Vagina (tissue), 2 donors: ENCODE measurements at regions not wholly inside any gene's neighbourhood (a gene's known extent, or its start where the extent isn't known, plus 50 kb on each side); places are given as distances from the start of the nearest gene placed in this dataset.
"Not testable (repeated sequence)": the region's sequence is repeated elsewhere in the genome, so short reads cannot be mapped to it uniquely, and the experiment has no call there.

Source experiments
- POLR2A ChIP-seq, 2 donors: fragments of 450-650 bp; IDR thresholded peaks; one replicate each; pipeline ENCODE4 v1.6.1; 2017; ENCODE audit warnings: antibody characterized with exemption in 2 of 2, mild to moderate bottlenecking in 2 of 2, moderate library complexity in 2 of 2
- POLR2AphosphoS5 ChIP-seq, 2 donors: sonication (generic); formaldehyde crosslinking; IDR thresholded peaks; one replicate each; pipeline ENCODE4 v1.9.0; 2017; ENCODE audit warnings: antibody characterized with exemption in 2 of 2, mild to moderate bottlenecking in 2 of 2, low read depth in 1 of 2; ENCODE audit not compliant: insufficient read depth in 1 of 2
- TF ChIP-seq, protein P1 (sequence below), 3 experiments: fragments of 450-650 bp in 2 of 3; fragments of 200-600 bp in 1 of 3; sonication (generic) in 1 of 3; IDR thresholded peaks; one replicate each; pipeline ENCODE4 v1.5.1; 2017 to 2019; ENCODE audit warnings: antibody characterized with exemption in 3 of 3, mild to moderate bottlenecking in 2 of 3, moderate library complexity in 2 of 3

- TF ChIP-seq POLR2A (IDR thresholded peaks at IDR 0.05); POLR2AphosphoS5 (IDR thresholded peaks at IDR 0.05; ENCODE audit: insufficient read depth in 1 of 2, low read depth in 1 of 2): not testable (repeated sequence)
- TF ChIP-seq, protein P1, sequence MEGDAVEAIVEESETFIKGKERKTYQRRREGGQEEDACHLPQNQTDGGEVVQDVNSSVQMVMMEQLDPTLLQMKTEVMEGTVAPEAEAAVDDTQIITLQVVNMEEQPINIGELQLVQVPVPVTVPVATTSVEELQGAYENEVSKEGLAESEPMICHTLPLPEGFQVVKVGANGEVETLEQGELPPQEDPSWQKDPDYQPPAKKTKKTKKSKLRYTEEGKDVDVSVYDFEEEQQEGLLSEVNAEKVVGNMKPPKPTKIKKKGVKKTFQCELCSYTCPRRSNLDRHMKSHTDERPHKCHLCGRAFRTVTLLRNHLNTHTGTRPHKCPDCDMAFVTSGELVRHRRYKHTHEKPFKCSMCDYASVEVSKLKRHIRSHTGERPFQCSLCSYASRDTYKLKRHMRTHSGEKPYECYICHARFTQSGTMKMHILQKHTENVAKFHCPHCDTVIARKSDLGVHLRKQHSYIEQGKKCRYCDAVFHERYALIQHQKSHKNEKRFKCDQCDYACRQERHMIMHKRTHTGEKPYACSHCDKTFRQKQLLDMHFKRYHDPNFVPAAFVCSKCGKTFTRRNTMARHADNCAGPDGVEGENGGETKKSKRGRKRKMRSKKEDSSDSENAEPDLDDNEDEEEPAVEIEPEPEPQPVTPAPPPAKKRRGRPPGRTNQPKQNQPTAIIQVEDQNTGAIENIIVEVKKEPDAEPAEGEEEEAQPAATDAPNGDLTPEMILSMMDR (IDR thresholded peaks at IDR 0.05), result not testable (repeated sequence)
These were observed 129.4 kb upstream of the ZNF717 start for GRCh38 chr3:75914741-75915140.
